Natural killer cell (primary cell): ENCODE measurements at regions not wholly inside any gene's neighbourhood (a gene's known extent, or its start where the extent isn't known, plus 50 kb on each side); places are given as distances from the start of the nearest gene placed in this dataset.

Source experiments
- ATAC-seq, 3 donors: fragments of 150-1000 bp in 2 of 3; fragments of 200-7000 bp in 1 of 3; cut with Tn5 transposase; 1 replicate in 1 of 3; 2 replicates in 2 of 3; pipeline ENCODE4 v1.10.0; 2021; ENCODE audit warnings: mild to moderate bottlenecking in 2 of 3, moderate library complexity in 2 of 3
- DNase-seq, 2 donors: peaks; one replicate each; pipeline versions ENCODE4 v3.0.0 to v3.0.0-alpha.2; 2013 to 2021; ENCODE audit warnings: mixed read lengths in 1 of 2
- H3K27ac ChIP-seq: one replicate; pipeline ENCODE4 v1.5.1; 2013; ENCODE audit warnings: mild to moderate bottlenecking, low read length
- H3K27me3 ChIP-seq: one replicate; pipeline ENCODE4 v1.6.1; 2013; ENCODE audit warnings: low read length; ENCODE audit not compliant: control insufficient read depth, insufficient read depth
- H3K36me3 ChIP-seq: one replicate; pipeline ENCODE4 v1.6.1; 2013; ENCODE audit warnings: low read length; ENCODE audit not compliant: control insufficient read depth, insufficient read depth
- H3K4me1 ChIP-seq: one replicate; pipeline ENCODE4 v1.6.1; 2013; ENCODE audit warnings: low read length; ENCODE audit not compliant: control insufficient read depth, insufficient read depth
- H3K4me3 ChIP-seq: one replicate; pipeline ENCODE4 v1.5.1; 2013; ENCODE audit warnings: low read length
- H3K9me3 ChIP-seq: one replicate; pipeline ENCODE4 v1.6.1; 2013; ENCODE audit warnings: low read length; ENCODE audit not compliant: control insufficient read depth, insufficient read depth
- H3K27ac Mint-ChIP-seq, 2 donors: one replicate each; pipeline ENCODE4 v1.8.0; 2022; ENCODE audit warnings: mild to moderate bottlenecking in 2 of 2, mixed read lengths in 2 of 2, moderate library complexity in 1 of 2
- H3K27me3 Mint-ChIP-seq, 2 donors: one replicate each; pipeline ENCODE4 v1.8.0; 2022; ENCODE audit warnings: low read depth in 2 of 2, mixed read lengths in 2 of 2
- H3K36me3 Mint-ChIP-seq: one replicate; pipeline ENCODE4 v1.8.0; 2022; ENCODE audit warnings: mixed read lengths
- H3K4me1 Mint-ChIP-seq, 2 donors: one replicate each; pipeline ENCODE4 v1.8.0; 2022; ENCODE audit warnings: mixed read lengths in 2 of 2
- H3K4me3 Mint-ChIP-seq: one replicate; pipeline ENCODE4 v1.8.0; 2022; ENCODE audit warnings: mild to moderate bottlenecking, moderate library complexity, mixed read lengths
- H3K9me3 Mint-ChIP-seq, 2 donors: one replicate each; pipeline ENCODE4 v1.8.0; 2022; ENCODE audit warnings: mixed read lengths in 2 of 2
- CTCF ChIP-seq: fragments of 200-600 bp; IDR thresholded peaks from one replicate; pipeline ENCODE4 v1.8.0; 2022; ENCODE audit warnings: antibody characterized with exemption
- WGBS: methylation state at CpG from one replicate; pipeline ENCODE4 v1.1.7; 2013; ENCODE audit warnings: missing lambda C conversion rate; ENCODE audit not compliant: insufficient coverage; 5-methylcytosine and 5-hydroxymethylcytosine counted together
- intact Hi-C: fragments of 100-400 bp; cut with micrococcal nuclease; formaldehyde crosslinking; loops from one replicate; pipeline ENCODE4 v1.14.2; 2022

GRCh38 chr5:39760385-39761198 is 335.8 kb upstream of the DAB2 start:
- WGBS, result 82% methylated on average over 3 of the region's 5 CpGs
- no peaks in the 10 kb centered on the region for H3K4me1 Mint-ChIP-seq
- ATAC-seq, result no peak

GRCh38 chr5:39759701-39760100 is 334.9 kb upstream of the DAB2 start:
- TF ChIP-seq CTCF, result no peak
- intact Hi-C loops, result no loop called here
- no peak overlapping the region for H3K4me3 ChIP-seq

More at GRCh38 chr5:39760385-39761198, 335.8 kb upstream of the DAB2 start:
- Histone ChIP-seq H3K27ac (no peak overlapping the region), H3K27me3 (no peaks in the 10 kb centered on the region), H3K4me3 (no peak overlapping the region), H3K36me3 (no peaks in the 10 kb centered on the region), H3K9me3 (no peaks in the 10 kb centered on the region), H3K4me1 (no peaks in the 10 kb centered on the region)
- H3K36me3 Mint-ChIP-seq, result no peaks in the 10 kb centered on the region
- no peak for DNase-seq
- H3K27ac Mint-ChIP-seq, result no peak overlapping the region
- no peak overlapping the region for H3K4me3 Mint-ChIP-seq
- intact Hi-C loops, result no loop called here
- peaks cover 0 to 10% of the 10 kb centered on the region in 2 donors for H3K27me3 Mint-ChIP-seq
- no peaks in the 10 kb centered on the region for H3K9me3 Mint-ChIP-seq
- TF ChIP-seq CTCF, result no peak

GRCh38 chr5:39758426-39758825 is 333.6 kb upstream of the DAB2 start:
- DNase-seq, result no peak
- ATAC-seq, result no peak

More at GRCh38 chr5:39759701-39760100, 334.9 kb upstream of the DAB2 start:
- H3K4me1 Mint-ChIP-seq, result no peaks in the 10 kb centered on the region
- Histone ChIP-seq H3K27ac (no peak overlapping the region), H3K4me1 (no peaks in the 10 kb centered on the region), H3K36me3 (no peaks in the 10 kb centered on the region), H3K27me3 (no peaks in the 10 kb centered on the region), H3K9me3 (no peaks in the 10 kb centered on the region)
- H3K4me3 Mint-ChIP-seq, result no peak overlapping the region
- H3K27ac Mint-ChIP-seq, result no peak overlapping the region
- H3K27me3 Mint-ChIP-seq, result peaks cover 0 to 5% of the 10 kb centered on the region in 2 donors
- no peak for ATAC-seq
- H3K9me3 Mint-ChIP-seq, result no peaks in the 10 kb centered on the region
- H3K36me3 Mint-ChIP-seq, result no peaks in the 10 kb centered on the region
- no peak for DNase-seq

More at GRCh38 chr5:39758426-39758825, 333.6 kb upstream of the DAB2 start:
- no peaks in the 10 kb centered on the region for H3K36me3 Mint-ChIP-seq
- Histone ChIP-seq H3K27me3 (no peaks in the 10 kb centered on the region), H3K36me3 (no peaks in the 10 kb centered on the region), H3K4me1 (no peaks in the 10 kb centered on the region), H3K4me3 (no peak overlapping the region), H3K27ac (no peak overlapping the region), H3K9me3 (no peaks in the 10 kb centered on the region)
- intact Hi-C loops, result no loop called here
- no peak overlapping the region for H3K27ac Mint-ChIP-seq
- H3K4me3 Mint-ChIP-seq, result no peak overlapping the region
- WGBS, result 89% methylated on average over 3 of the region's 3 CpGs
- H3K27me3 Mint-ChIP-seq, result peaks cover 0 to 5% of the 10 kb centered on the region in 2 donors
- H3K9me3 Mint-ChIP-seq, result no peaks in the 10 kb centered on the region
- no peaks in the 10 kb centered on the region for H3K4me1 Mint-ChIP-seq
- TF ChIP-seq CTCF, result no peak
